Activated T-helper 1 cell treated with anti-CD3 and anti-CD28 coated beads, Interleukin-12 subunit alpha, Interleukin-12 subunit beta, Interleukin-2, Interleukin-4 antibody, amounts not matched to agents 30 ng/mL and 10 ng/mL and 1 ng/mL, durations not matched to agents 14 hours and 24 hours and 36 hours (primary cell): ENCODE measurements at regions not wholly inside any gene's neighbourhood (a gene's known extent, or its start where the extent isn't known, plus 50 kb on each side); places are given as distances from the start of the nearest gene placed in this dataset.

ENCODE experiments used
- DNase-seq: peaks from one replicate; pipeline ENCODE4 v3.0.0; 2021; ENCODE audit warnings: low spot score
- H3K27ac Mint-ChIP-seq: one replicate; pipeline ENCODE4 v1.8.0; 2021; ENCODE audit warnings: mild to moderate bottlenecking, mixed read lengths
- H3K27me3 Mint-ChIP-seq: one replicate; pipeline ENCODE4 v1.8.0; 2022; ENCODE audit warnings: mild to moderate bottlenecking, moderate library complexity, mixed read lengths; ENCODE audit not compliant: insufficient read depth
- H3K36me3 Mint-ChIP-seq: one replicate; pipeline ENCODE4 v1.8.0; 2021; ENCODE audit warnings: low read depth, mixed read lengths
- H3K4me1 Mint-ChIP-seq: one replicate; pipeline ENCODE4 v1.8.0; 2021; ENCODE audit warnings: low read depth, mixed read lengths
- H3K4me3 Mint-ChIP-seq: one replicate; pipeline ENCODE4 v1.8.0; 2021; ENCODE audit warnings: mild to moderate bottlenecking, moderate library complexity, mixed read lengths
- H3K9me3 Mint-ChIP-seq: one replicate; pipeline ENCODE4 v1.8.0; 2021; ENCODE audit warnings: mixed read lengths
- intact Hi-C: fragments of 100-400 bp; cut with micrococcal nuclease; formaldehyde crosslinking; loops from one replicate; pipeline ENCODE4 v1.15.1; 2024

DNA sequence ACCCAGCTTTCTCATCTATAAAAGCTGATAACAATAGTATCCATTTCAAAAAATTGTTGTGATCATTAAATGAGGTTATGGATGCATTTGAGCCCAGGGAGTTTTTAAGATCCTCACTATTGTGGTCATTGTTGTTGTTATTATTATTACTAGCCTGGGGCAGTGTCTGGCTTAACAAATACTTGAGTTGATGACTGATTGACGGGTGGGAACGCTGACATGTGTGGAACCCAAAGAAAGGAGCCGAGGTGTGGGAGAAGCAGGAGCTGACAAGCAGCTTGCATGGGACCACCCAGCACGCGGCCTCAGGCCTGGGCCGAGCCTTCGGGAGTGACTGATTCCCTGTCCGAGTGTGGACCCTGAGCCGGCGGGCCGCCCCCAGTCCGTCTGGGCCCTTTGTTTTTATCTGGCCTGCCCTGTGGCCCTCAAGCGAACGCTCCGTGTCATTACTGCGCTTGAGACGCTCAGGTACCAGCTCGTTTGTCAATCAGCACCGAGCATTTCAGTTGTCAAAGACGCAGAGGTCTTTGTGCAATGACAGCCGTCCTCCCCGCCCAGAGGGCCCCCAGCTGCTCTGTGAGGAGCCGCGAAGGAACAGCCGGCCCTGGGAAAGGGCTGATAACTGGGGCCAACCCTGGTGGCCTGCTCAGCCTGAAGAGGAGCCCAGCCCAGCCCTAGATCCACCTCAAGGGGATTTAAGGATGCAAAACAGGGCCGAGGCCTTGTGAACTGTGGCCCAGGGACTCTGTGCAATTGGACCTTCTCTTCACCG is 132.9 kb upstream of the FOXF1 start:
- H3K9me3 Mint-ChIP-seq, result no peaks in the 10 kb centered on the region
- no peaks in the 10 kb centered on the region for H3K4me1 Mint-ChIP-seq
- no peak overlapping the region for H3K4me3 Mint-ChIP-seq
- no peak overlapping the region for H3K27ac Mint-ChIP-seq
- H3K27me3 Mint-ChIP-seq, result peaks cover 4% of the 10 kb centered on the region
- intact Hi-C loops, result no loop called here
- H3K36me3 Mint-ChIP-seq, result no peaks in the 10 kb centered on the region
- DNase-seq, result no peak

DNA sequence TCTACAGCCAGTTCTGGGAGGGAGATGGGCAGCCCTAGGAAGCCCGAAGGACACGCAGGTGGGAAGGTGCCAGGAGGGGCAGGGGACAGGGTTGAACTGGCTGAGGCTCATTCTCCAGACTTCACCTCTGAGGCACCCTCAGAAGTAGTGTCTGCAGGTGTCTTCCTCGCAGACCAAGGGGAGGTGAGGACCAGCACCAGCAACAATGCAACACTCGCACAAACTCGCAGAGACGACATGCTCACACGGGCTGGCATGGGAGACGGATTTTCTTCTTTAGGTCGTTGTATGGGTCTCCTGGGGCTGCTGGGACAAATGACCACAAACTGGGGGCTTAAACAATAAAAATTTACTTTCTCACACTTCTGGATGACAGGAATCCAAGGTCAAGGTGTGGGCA is 132.2 kb upstream of the FOXF1 start:
- DNase-seq, result no peak
- Mint-ChIP-seq H3K4me3 (no peak overlapping the region), H3K4me1 (no peaks in the 10 kb centered on the region), H3K27me3 (peaks cover 3% of the 10 kb centered on the region), H3K9me3 (no peaks in the 10 kb centered on the region), H3K27ac (no peak overlapping the region), H3K36me3 (no peaks in the 10 kb centered on the region)
- intact Hi-C loops, result no loop called here

DNA sequence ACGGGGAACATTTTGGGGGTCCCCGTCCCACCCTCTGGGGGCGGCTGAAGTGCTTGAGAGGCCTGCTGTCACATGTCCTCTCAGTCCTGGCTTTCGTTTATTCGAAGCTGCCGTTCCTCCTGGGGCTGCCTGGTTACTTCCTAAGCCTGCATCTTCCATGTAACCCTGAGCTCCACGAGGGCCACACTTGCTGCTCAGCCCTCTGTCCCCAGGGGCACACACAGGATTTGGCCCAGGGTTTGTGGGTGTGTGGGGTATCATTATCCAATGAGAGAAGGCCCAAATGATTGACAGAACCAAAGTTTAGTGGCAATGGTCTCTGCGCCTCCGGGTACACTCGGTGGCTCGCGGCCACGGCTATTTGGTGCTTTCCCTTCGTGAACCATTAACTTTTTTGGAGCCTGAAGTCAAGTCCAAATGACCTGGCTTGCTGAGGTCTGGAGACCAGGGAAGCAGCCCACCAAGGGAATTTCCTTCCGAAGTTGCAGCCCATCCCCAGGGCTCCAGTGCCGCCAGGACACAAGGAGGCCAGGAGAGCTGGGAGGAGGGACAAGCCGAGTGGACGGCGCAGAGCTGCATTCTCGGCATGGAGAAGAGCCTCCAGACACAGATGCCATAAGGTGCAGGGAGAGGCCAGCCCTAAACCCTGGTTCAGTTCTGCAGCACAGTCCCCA is 131.4 kb upstream of the FOXF1 start:
- no peaks in the 10 kb centered on the region for H3K4me1 Mint-ChIP-seq
- no peak overlapping the region for H3K27ac Mint-ChIP-seq
- no peaks in the 10 kb centered on the region for H3K36me3 Mint-ChIP-seq
- no peak overlapping the region for H3K4me3 Mint-ChIP-seq
- no peak for DNase-seq
- H3K9me3 Mint-ChIP-seq, result no peaks in the 10 kb centered on the region
- H3K27me3 Mint-ChIP-seq, result peaks cover 5% of the 10 kb centered on the region
- intact Hi-C loops, result no loop called here

DNA sequence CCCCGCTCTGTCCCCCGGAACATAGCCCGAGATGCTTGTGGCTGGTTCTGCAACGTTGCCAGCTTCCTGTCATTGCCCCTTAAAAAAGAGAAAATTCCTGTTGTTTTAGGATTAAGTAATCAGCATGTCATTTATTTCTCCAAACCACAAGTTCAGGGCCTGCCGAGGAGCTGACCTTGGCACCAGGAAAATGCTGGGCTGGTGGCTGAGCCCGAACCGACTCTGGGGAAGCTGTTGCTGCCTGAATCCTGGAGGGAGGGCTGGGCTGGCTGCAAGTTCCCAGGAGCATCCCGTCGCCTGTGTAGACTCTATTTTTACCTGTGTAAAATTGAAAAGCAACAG is 130.9 kb upstream of the FOXF1 start:
- Mint-ChIP-seq H3K4me3 (no peak overlapping the region), H3K9me3 (no peaks in the 10 kb centered on the region), H3K27me3 (peaks cover 5% of the 10 kb centered on the region), H3K4me1 (no peaks in the 10 kb centered on the region), H3K36me3 (no peaks in the 10 kb centered on the region), H3K27ac (no peak overlapping the region)
- no peak for DNase-seq
- intact Hi-C loops, result no loop called here

DNA sequence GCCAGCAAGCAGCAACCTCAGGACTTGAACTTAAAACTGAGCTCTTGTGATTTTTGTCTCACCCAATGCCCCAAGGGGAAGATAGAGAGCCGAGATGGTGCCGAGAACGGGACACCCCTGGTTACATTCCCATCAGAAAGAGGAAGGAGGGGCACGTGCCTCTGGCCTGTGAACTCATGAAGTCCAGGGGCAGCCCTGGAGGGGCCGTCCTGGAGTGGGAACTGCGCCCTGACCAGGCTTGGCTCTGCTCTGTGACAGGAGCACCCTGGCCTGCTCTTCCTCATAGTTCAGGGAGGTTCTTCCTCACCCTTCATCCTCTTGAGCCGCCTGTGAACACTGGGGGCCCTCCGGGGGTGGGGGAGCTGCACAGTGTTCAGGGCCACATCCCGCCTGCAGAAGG is 130.3 kb upstream of the FOXF1 start:
- Mint-ChIP-seq H3K4me3 (no peak overlapping the region), H3K4me1 (no peaks in the 10 kb centered on the region), H3K27ac (no peak overlapping the region), H3K9me3 (no peaks in the 10 kb centered on the region), H3K27me3 (peaks cover 5% of the 10 kb centered on the region), H3K36me3 (no peaks in the 10 kb centered on the region)
- intact Hi-C loops, result no loop called here
- no peak for DNase-seq

DNA sequence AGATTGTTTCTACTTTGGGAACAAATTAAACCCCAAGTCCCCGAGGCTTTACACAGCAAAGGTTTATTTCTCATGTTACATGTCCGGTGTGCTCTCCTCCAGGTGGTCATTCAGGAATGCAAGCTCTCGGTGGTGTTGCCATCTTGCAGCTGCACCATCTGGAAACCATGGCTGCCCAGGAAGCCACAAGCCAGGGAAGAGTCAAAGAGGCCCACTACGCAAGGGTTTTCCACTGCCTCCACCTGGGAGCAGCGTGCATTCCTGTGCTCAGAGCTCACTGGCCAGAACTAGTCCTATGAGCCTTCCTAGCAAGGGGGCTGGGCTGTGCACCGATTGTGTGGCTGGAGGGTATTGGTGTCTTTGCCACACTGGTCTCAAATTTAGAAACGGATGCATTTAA is 128.8 kb upstream of the FOXF1 start:
- Mint-ChIP-seq H3K27me3 (peaks cover 5% of the 10 kb centered on the region), H3K36me3 (no peaks in the 10 kb centered on the region), H3K4me3 (no peak overlapping the region), H3K27ac (no peak overlapping the region), H3K4me1 (no peaks in the 10 kb centered on the region), H3K9me3 (no peaks in the 10 kb centered on the region)
- no peak for DNase-seq
- intact Hi-C loops, result no loop called here

DNA sequence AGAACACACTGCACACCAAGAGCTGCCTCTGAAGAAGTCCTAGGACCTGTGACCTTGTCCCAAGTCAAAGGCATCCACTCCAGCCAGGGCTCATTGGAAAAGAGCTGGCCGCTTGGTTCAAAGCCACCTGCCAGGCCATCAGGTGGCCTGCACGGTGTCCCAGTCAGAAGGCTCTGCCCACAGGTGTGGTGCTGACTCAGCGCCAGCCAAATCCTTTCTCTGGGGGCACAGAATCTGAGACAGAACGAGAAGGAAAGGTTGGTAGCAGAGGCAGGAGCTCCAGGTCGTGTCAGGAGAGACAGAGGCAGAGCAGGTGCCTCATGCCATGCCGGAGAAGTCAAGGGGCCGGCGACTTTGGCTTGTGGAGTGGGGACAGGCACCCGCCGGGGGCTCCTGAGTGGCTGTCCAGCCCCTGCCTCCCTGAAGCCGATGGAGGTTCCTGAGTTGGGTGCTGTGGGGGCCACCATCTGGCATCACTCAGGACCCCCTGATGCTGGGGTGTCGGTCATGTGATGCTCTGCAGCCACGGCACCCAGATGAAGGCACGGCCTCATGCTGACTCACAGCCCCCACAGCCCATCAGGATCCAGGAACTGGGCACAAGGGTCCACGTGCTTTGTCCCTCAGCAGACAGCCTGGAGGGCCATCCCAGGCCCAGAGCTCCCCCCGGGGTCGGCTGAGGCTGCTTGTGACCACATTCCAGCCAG is 128.1 kb upstream of the FOXF1 start:
- no peak for DNase-seq
- no peaks in the 10 kb centered on the region for H3K9me3 Mint-ChIP-seq
- no peak overlapping the region for H3K4me3 Mint-ChIP-seq
- intact Hi-C loops, result no loop called here
- H3K27ac Mint-ChIP-seq, result no peak overlapping the region
- H3K36me3 Mint-ChIP-seq, result no peaks in the 10 kb centered on the region
- no peaks in the 10 kb centered on the region for H3K4me1 Mint-ChIP-seq
- peaks cover 5% of the 10 kb centered on the region for H3K27me3 Mint-ChIP-seq

DNA sequence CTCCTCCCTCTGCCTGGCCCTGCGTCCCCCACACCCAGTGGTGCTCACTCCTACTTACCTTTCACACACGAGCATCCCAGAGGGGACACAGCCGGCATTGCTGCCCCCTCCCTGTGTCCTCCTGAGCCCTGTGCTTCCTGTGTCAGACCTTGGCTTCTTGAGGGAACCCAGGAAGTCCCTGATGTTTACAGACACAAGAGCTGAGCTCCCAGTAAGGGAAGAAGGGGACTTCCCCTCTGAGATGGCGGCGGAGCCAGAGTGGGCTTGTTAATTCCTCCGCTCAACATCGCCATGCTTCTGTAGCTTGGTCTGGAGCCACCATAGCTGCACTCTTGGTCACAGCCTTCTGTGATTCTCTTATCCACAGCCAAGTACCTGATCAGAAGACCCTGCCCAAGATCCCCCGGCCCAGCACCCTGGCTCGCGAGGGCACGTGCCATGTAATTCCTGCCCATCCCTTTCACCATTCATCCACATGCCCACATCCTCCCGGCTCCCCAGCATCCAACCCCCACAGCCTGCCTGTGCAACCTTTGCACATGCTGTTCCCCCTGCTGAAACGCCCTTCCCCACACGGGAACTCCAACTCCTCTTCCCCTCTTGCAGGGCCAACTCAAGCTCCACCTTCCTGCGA is 127.4 kb upstream of the FOXF1 start:
- H3K27me3 Mint-ChIP-seq, result peaks cover 5% of the 10 kb centered on the region
- no peaks in the 10 kb centered on the region for H3K4me1 Mint-ChIP-seq
- H3K4me3 Mint-ChIP-seq, result no peak overlapping the region
- no peaks in the 10 kb centered on the region for H3K9me3 Mint-ChIP-seq
- no peak overlapping the region for H3K27ac Mint-ChIP-seq
- no peak for DNase-seq
- intact Hi-C loops, result no loop called here
- no peaks in the 10 kb centered on the region for H3K36me3 Mint-ChIP-seq

DNA sequence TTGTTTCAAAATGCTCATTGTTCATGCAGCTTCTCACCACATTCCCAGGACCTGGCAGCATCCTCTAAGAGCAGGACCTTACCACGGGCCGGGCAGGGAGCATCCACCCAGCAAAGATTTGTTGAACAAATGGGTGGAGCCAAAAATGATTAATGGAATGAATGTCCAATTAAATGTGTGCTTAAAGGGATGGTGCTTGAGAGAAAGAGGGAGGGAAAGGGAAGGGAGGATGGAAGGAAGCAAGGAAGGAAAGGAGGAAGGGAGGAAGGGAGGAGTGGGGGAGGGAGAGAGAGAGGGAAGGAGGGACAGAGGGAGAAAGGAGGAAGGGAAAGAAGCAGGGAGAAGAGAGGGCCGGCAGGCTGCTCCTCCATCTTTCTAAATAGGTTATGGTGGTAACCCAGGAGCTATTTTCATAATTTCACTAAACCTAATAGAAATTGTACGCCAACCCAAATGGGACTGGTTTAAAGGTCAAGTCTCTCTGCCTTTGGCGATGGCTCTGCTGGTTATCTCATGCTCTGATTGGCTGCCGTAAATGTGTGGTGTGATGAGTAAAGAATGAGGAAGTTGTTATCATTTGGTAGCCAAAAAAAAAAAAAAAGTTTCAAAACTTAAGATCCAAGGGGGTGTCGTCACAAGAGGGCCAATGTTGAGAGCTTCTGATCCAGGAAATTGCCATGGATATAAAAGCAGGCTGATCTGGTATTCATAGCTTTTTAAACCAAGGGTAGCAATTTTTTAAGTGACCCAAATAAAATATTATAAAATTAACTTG is 126.7 kb upstream of the FOXF1 start:
- no peaks in the 10 kb centered on the region for H3K4me1 Mint-ChIP-seq
- DNase-seq, result no peak
- H3K27me3 Mint-ChIP-seq, result peaks cover 5% of the 10 kb centered on the region
- H3K36me3 Mint-ChIP-seq, result no peaks in the 10 kb centered on the region
- H3K9me3 Mint-ChIP-seq, result no peaks in the 10 kb centered on the region
- no peak overlapping the region for H3K4me3 Mint-ChIP-seq
- intact Hi-C loops, result no loop called here
- no peak overlapping the region for H3K27ac Mint-ChIP-seq

DNA sequence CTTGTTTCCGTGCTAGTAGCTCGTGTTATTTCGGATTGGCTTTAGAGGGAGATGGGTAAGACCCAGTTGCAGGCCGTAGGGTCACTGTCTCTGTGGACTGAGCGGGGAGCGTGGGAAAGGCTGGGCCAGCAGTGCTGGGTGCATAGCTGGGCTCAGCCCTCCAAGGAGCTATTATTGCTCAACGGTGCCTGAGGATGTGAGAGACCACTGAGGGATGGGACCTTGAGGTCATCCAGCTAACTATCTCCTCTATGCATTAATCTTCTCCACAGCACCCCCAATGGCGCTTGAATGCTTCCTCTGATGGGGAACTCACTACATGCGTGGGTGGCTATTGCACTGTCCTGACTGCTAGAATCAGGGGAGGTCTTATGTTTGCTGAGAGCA is 126.1 kb upstream of the FOXF1 start:
- intact Hi-C loops, result no loop called here
- Mint-ChIP-seq H3K9me3 (no peaks in the 10 kb centered on the region), H3K4me1 (no peaks in the 10 kb centered on the region), H3K4me3 (no peak overlapping the region), H3K27me3 (peaks cover 5% of the 10 kb centered on the region), H3K27ac (no peak overlapping the region), H3K36me3 (no peaks in the 10 kb centered on the region)
- no peak for DNase-seq

DNA sequence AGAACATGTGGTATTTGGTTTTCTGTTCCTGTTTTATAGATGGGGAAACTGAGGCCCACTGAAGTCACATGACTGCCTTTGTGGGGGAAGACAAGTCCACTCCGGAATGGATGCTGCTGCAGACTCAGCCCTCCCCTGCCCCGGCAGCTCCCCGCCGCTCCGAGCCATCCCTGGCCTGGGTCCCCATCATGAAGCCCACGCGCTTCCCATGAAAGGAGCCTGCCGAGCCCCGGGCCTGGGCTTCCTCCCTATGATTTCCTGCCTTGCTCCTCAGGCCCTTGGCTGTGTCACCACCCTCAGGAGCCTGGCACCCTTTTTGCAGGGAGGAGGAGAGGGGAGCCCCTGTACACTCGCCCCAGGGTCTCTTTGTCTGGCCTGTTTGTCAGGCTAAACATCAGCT is 125.3 kb upstream of the FOXF1 start:
- H3K27ac Mint-ChIP-seq, result no peak overlapping the region
- no peaks in the 10 kb centered on the region for H3K4me1 Mint-ChIP-seq
- no peak overlapping the region for H3K4me3 Mint-ChIP-seq
- peaks cover 3% of the 10 kb centered on the region for H3K27me3 Mint-ChIP-seq
- H3K9me3 Mint-ChIP-seq, result no peaks in the 10 kb centered on the region
- no peaks in the 10 kb centered on the region for H3K36me3 Mint-ChIP-seq
- intact Hi-C loops, result no loop called here
- no peak for DNase-seq

DNA sequence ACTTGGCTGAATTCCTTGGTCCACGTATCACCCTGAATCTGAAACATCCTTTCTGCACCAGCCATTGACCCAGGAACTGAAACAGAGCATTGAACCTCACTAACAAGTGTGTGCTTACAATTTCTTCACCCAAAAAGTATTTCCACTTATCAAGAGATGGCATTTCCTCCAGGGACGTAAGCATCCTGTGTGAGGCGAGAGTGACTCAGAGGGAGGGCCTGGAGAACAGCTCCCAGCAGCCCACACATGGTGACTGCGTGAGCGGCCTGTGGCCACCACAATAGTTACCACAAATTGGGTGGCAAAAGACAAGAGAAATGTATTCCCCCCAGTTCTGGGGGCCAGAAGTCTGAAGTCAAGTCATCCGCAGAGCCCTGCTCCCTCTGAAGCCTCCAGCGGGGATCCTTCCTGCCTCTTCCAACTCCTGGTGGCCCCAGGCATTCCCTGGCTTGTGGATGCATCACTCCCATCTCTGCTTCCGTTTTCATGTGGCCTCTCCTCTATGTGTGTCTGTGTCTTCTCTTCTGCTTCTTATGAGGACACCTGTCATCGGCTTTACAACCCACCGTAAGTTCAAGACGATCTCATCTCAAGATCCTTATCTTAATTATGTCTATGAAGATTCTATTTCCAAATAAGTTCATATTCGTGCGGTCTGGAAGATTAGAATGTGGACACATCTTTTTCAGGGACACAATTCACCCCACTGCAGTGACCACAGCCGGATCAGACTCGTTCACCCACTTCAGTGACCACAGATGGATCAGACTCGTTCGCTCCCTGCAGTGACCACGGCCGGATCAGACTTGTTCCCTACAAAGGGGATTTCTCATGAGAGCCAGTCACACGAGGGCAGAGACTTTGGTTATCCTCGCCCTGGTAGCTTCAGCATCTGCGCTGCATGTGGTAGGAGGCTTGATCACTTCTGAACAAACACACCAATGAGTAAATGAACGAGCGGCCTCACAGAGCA is 122.6 kb upstream of the FOXF1 start:
- Mint-ChIP-seq H3K27me3 (peaks cover 3% of the 10 kb centered on the region), H3K4me1 (no peaks in the 10 kb centered on the region)
- no peak for DNase-seq

More for the DNA sequence above, 122.6 kb upstream of the FOXF1 start:
- Mint-ChIP-seq H3K27ac (no peak overlapping the region), H3K4me3 (no peak overlapping the region), H3K9me3 (no peaks in the 10 kb centered on the region), H3K36me3 (no peaks in the 10 kb centered on the region)
- intact Hi-C loops, result no loop called here
